ENCODE measurements at regions not wholly inside any gene's neighbourhood (a gene's known extent, or its start where the extent isn't known, plus 50 kb on each side); places are given as distances from the start of the nearest gene placed in this dataset.
A peak's percentile ranks its signal among the peaks of the same experiment; 100 is the strongest.

DNA sequence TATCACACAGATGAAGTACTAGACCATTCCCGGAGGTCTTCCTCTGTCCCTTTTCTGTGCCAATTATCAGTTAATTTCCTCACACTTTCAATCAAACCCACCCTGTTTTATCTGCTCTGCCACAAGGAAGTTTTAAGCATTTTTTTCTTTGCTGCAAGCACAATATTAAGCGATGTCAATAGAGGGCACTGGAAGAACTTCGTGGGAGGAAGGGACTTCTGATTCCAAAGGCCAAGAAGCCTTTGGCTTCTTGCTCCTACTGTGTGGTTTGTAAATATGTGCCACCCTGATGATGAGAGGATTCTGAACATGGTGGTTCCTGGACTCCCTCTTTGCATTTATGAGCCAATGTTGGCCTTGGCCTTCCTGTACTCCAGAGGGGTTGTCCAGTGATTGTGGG, 1712.5 kb upstream of the C9orf72 start:
- H3K27ac ChIP-seq, result no peak overlapping the region
- no peaks in the 10 kb centered on the region for H3K27me3 ChIP-seq
- H3K36me3 ChIP-seq, result no peaks in the 10 kb centered on the region
- no peak overlapping the region for H3K4me3 ChIP-seq
- TF ChIP-seq, protein P1, sequence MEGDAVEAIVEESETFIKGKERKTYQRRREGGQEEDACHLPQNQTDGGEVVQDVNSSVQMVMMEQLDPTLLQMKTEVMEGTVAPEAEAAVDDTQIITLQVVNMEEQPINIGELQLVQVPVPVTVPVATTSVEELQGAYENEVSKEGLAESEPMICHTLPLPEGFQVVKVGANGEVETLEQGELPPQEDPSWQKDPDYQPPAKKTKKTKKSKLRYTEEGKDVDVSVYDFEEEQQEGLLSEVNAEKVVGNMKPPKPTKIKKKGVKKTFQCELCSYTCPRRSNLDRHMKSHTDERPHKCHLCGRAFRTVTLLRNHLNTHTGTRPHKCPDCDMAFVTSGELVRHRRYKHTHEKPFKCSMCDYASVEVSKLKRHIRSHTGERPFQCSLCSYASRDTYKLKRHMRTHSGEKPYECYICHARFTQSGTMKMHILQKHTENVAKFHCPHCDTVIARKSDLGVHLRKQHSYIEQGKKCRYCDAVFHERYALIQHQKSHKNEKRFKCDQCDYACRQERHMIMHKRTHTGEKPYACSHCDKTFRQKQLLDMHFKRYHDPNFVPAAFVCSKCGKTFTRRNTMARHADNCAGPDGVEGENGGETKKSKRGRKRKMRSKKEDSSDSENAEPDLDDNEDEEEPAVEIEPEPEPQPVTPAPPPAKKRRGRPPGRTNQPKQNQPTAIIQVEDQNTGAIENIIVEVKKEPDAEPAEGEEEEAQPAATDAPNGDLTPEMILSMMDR (IDR thresholded peaks at IDR 0.05), result peak in 1 of 6 experiments; percentile 11
- no peak for TF ChIP-seq POLR2A (IDR thresholded peaks at IDR 0.05)
- no peaks in the 10 kb centered on the region for H3K4me1 ChIP-seq
- intact Hi-C loops (cut with DNase I), result no loop called here
- 41 to 45% methylated on average over 3 of the region's 3 CpGs for WGBS, 2 donors
- no peak for DNase-seq
- H3K9me3 ChIP-seq, result no peaks in the 10 kb centered on the region

DNA sequence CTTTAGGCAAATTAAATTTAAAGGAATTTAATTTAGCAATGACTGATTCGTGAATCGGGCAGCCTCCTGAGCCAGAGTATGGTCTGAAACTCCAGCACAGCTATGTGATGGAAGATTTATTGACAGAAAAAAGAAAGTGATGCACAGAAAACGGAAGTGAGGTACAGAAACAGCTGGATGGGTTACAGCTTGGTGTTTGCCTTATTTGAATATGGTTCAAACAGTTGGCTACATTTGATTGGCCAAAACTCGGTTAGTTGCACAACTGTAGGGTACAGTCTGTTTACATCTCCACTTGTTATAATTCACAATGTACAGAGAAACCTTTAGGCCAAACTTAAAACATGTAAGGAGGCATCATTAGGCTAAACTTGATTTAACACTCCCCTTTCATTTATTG, 1716.1 kb upstream of the C9orf72 start:
- TF ChIP-seq, protein P1 (IDR thresholded peaks at IDR 0.05), result no peak
- TF ChIP-seq POLR2A (IDR thresholded peaks at IDR 0.05), result no peak
- Histone ChIP-seq H3K4me3 (no peak overlapping the region), H3K9me3 (peaks cover 0 to 3% (median under 1%) of the 10 kb centered on the region in 3 donors), H3K27ac (no peak overlapping the region), H3K27me3 (no peaks in the 10 kb centered on the region), H3K36me3 (no peaks in the 10 kb centered on the region), H3K4me1 (no peaks in the 10 kb centered on the region)
- 69 to 75% methylated on average over 4 of the region's 4 CpGs for WGBS, 2 donors
- intact Hi-C loops (cut with DNase I), result no loop called here
- DNase-seq, result no peak

DNA sequence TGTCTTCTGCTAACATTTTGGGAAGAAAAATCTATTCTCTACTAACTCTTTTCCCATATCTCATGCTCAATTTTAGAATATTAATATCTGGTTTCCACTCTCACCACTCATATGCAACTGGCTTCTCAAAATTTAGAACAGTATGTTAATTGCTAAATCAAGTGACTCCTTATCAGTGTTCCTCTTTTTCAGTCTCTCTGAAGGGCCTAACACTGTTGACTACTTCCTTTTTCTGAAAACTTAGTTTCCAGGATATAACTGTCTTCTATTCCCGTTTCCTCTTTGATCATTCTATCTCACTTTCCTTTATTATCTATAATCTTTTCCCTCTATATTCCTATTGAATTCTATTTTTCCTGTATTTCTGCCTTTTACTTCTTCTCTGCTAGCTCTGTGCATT, 1717.2 kb upstream of the C9orf72 start:
- H3K27me3 ChIP-seq, result no peaks in the 10 kb centered on the region
- DNase-seq, result no peak
- no peak overlapping the region for H3K4me3 ChIP-seq
- no peaks in the 10 kb centered on the region for H3K4me1 ChIP-seq
- TF ChIP-seq, protein P1 (IDR thresholded peaks at IDR 0.05), result no peak
- no peak for TF ChIP-seq POLR2A (IDR thresholded peaks at IDR 0.05)
- 57 to 74% methylated on average over 1 of the region's 1 CpG for WGBS, 2 donors
- H3K9me3 ChIP-seq, result peaks cover 0 to 8% (median 6%) of the 10 kb centered on the region in 3 donors
- no peak overlapping the region for H3K27ac ChIP-seq
- intact Hi-C loops (cut with DNase I), result no loop called here
- H3K36me3 ChIP-seq, result no peaks in the 10 kb centered on the region

DNA sequence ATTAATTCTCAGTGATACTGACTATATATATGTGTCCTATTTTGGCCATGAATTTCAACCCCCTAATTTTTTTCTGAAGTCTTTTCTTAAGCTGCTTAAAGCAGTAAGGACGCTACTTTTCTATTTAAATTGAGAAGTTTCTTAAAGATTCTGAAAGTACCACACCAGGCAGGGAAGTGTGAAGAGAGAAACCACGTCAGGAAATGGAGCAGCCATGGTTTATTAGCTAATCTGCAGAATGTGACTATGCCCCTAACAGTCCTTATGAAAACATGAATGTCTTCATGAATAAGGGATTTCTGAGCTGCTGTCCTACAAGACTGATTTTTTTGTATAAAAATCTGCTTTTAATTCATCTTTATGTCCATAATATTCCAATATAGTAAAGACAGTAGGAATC, 1724.3 kb upstream of the C9orf72 start:
- 42 to 43% methylated on average over 2 of the region's 2 CpGs for WGBS, 2 donors
- Histone ChIP-seq H3K36me3 (no peaks in the 10 kb centered on the region), H3K27me3 (no peaks in the 10 kb centered on the region), H3K27ac (no peak overlapping the region), H3K9me3 (peaks cover 0 to 8% (median 6%) of the 10 kb centered on the region in 3 donors), H3K4me3 (no peak overlapping the region), H3K4me1 (no peaks in the 10 kb centered on the region)
- TF ChIP-seq POLR2A (IDR thresholded peaks at IDR 0.05), result no peak
- TF ChIP-seq, protein P1 (IDR thresholded peaks at IDR 0.05), result no peak
- intact Hi-C loops (cut with DNase I), result no loop called here
- DNase-seq, result no peak

DNA sequence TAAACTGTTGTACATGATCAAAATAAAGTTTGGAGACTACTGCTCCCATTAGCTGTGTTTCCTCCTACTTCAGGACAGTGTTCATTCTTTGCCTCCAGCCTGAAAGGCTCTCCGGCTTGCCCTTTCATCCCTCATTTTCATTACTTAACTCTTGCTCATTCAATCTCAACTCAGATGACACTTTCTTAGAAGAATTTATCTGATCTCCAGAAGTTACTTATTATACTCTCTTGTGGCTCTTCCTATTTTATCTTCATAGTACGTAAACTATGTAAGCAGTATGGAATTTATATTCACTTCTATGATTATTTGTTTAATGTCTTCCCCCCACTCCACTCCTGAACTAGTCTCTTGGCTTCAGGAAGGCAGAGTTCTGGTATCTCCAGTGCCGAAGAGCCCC, 1737.9 kb upstream of the C9orf72 start:
- Histone ChIP-seq H3K36me3 (no peaks in the 10 kb centered on the region), H3K9me3 (no peaks in the 10 kb centered on the region), H3K27ac (no peak overlapping the region), H3K27me3 (no peaks in the 10 kb centered on the region), H3K4me1 (no peaks in the 10 kb centered on the region), H3K4me3 (no peak overlapping the region)
- intact Hi-C loops (cut with DNase I), result no loop called here
- no peak for TF ChIP-seq POLR2A (IDR thresholded peaks at IDR 0.05)
- TF ChIP-seq, protein P1 (IDR thresholded peaks at IDR 0.05), result no peak
- WGBS, 2 donors, result 70 to 73% methylated on average over 3 of the region's 3 CpGs
- no peak for DNase-seq
